ENCODE measurements at regions not wholly inside any gene's neighbourhood (a gene's known extent, or its start where the extent isn't known, plus 50 kb on each side); places are given as distances from the start of the nearest gene placed in this dataset.
A peak's percentile ranks its signal among the peaks of the same experiment; 100 is the strongest.

DNA sequence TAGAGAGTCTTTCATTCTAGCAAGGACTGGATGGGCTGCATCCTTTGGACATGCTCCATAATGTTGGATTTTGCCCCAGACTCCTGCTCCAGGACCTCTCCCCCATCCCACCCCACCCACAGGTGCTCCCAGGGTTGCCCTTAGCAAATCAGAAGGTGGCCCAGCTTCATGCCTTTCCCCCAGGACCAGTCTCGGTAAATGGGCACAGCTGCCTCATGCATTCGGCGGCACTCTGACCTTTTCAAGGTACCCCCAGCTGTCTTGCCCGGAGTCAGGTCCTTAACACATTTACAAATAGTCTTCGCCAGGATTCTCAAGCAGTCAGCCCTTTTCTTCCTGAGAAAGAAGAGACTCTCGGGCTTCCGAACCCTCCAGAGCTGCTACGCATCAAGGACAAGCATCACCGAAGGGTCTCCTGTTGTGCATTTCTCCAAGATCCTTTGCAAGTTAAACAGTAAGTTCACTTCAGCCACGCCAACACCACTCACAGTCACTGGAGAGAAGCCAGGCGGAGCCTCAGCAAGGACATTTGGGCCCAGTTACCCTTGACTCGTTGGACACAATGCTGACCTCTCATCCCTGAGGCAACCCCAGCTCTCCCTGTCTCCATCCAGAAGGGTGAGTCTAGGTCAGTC lies 287.8 kb downstream of the FAM43A start:
- no peak for DNase-seq (ENCODE audit: low read depth)
- Histone ChIP-seq H3K36me3 (ENCODE audit: control insufficient read depth, insufficient read depth, low read length, severe bottlenecking) (no peaks in the 10 kb centered on the region), H3K27me3 (replicated peaks; ENCODE audit: control insufficient read depth, insufficient read depth, low read length) (peaks cover 25% of the 10 kb centered on the region), H3K9me3 (ENCODE audit: control insufficient read depth, low read length) (peaks cover 7% of the 10 kb centered on the region), H3K4me3 (ENCODE audit: low read length) (no peak overlapping the region), H3K9ac (ENCODE audit: low read length) (no peak overlapping the region), H3K4me1 (ENCODE audit: control insufficient read depth, insufficient read depth, low read length) (no peaks in the 10 kb centered on the region)

DNA sequence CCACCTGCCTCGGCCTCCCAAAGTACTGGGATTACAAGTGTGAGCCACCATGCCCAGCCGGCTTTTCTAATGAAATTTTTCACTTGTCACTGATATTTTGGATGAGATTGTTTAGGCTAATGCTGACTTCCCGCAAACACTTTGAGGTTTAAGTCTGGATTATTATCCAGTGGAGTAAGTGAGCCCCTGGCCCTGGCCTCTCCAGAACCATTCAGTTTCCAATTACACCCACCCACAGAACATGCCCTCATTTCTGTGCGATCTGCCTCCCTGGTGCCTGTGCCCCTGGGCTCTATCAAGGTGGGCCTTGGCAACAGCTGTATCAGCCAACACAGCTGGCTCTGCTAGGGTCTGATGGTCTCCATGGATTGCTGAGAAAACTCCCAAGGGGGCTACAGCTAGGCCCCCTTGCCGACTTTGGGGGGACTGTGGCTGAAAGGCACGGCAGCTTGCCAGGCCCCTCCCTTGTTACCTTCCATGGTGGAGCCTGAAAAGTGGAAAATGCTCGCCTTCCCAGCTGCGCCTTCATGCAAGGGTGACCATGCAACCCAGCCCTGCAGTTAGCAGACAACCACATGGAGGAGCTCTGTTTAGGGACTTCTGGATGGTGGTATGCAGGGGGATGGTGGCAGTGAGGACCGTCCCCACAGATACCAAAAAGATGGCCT lies 288.9 kb downstream of the FAM43A start:
- no peak for DNase-seq (ENCODE audit: low read depth)
- H3K27me3 ChIP-seq (replicated peaks; ENCODE audit: control insufficient read depth, insufficient read depth, low read length): peaks cover 25% of the 10 kb centered on the region
- H3K9ac ChIP-seq (ENCODE audit: low read length): no peak overlapping the region
- peaks cover 7% of the 10 kb centered on the region for H3K9me3 ChIP-seq (ENCODE audit: control insufficient read depth, low read length)
- H3K4me1 ChIP-seq (ENCODE audit: control insufficient read depth, insufficient read depth, low read length): no peaks in the 10 kb centered on the region
- no peaks in the 10 kb centered on the region for H3K36me3 ChIP-seq (ENCODE audit: control insufficient read depth, insufficient read depth, low read length, severe bottlenecking)
- H3K4me3 ChIP-seq (ENCODE audit: low read length): no peak overlapping the region

DNA sequence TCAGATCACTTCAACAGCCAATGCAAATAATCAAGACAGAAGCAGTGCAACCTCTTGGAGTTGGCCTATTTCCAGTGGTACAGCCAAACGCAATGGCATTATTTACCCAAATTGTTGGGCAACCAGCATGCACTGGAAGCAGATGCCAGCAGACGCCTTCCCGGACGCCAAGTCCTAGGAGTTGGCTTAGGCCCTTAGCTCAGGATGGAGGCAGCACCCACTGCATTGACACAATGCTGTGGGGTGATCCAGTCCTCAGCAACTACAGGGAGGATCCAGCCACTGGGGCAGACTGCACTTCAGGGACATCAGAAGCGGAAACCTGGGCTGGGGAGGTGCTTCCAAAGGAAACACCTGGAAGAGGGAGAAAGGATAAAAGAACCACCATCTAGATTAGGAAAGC lies 290.4 kb downstream of the FAM43A start:
- no peak overlapping the region for H3K4me3 ChIP-seq (ENCODE audit: low read length)
- DNase-seq (ENCODE audit: low read depth): no peak
- H3K4me1 ChIP-seq (ENCODE audit: control insufficient read depth, insufficient read depth, low read length): no peaks in the 10 kb centered on the region
- no peak overlapping the region for H3K9ac ChIP-seq (ENCODE audit: low read length)
- peaks cover 25% of the 10 kb centered on the region for H3K27me3 ChIP-seq (replicated peaks; ENCODE audit: control insufficient read depth, insufficient read depth, low read length)
- H3K36me3 ChIP-seq (ENCODE audit: control insufficient read depth, insufficient read depth, low read length, severe bottlenecking): no peaks in the 10 kb centered on the region
- no peaks in the 10 kb centered on the region for H3K9me3 ChIP-seq (ENCODE audit: control insufficient read depth, low read length)

DNA sequence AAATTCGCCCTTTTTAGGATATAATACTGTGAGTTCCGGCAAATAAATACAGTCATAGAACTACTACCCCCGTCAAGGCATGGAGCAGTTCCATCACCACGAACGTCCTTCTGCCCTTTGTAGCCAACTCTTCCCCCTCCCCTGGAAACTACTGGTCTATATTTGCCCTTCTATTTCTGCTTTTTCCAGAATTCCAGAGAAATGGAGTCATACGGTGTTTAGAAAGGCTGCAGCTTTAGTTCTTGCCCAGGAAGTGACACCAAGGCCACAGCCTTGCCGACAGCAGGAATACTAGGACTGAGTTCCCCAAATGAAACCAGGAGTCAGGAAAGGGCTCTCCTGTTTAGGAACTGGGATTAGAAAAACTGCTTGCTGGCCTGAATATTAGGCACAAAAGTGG lies 291.2 kb downstream of the FAM43A start:
- Histone ChIP-seq H3K27me3 (replicated peaks; ENCODE audit: control insufficient read depth, insufficient read depth, low read length) (peaks cover 19% of the 10 kb centered on the region), H3K4me1 (ENCODE audit: control insufficient read depth, insufficient read depth, low read length) (no peaks in the 10 kb centered on the region), H3K9me3 (ENCODE audit: control insufficient read depth, low read length) (peaks cover 3% of the 10 kb centered on the region), H3K4me3 (ENCODE audit: low read length) (no peak overlapping the region), H3K9ac (ENCODE audit: low read length) (no peak overlapping the region), H3K36me3 (ENCODE audit: control insufficient read depth, insufficient read depth, low read length, severe bottlenecking) (no peaks in the 10 kb centered on the region)
- no peak for DNase-seq (ENCODE audit: low read depth)

DNA sequence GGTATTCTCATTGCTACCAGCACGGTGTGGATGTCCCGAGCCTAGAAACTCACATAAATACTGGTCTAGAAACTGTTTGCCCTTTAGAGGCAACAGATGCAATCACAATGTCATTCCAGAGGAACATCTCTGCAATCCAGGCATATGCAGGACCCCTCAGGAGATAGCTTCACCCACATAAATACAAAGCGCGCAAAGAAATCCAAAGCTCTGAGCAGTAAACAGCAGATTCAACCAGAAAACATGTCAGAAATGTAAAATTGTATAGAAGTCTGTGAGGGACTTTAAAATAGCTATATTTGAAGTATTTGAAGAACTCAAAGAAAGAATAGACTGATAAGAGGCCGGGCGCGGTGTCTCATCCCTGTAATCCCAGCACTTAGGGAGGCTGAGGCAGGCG lies 291.7 kb downstream of the FAM43A start:
- peaks cover 14% of the 10 kb centered on the region for H3K27me3 ChIP-seq (replicated peaks; ENCODE audit: control insufficient read depth, insufficient read depth, low read length)
- no peaks in the 10 kb centered on the region for H3K4me1 ChIP-seq (ENCODE audit: control insufficient read depth, insufficient read depth, low read length)
- DNase-seq (ENCODE audit: low read depth): no peak
- no peaks in the 10 kb centered on the region for H3K36me3 ChIP-seq (ENCODE audit: control insufficient read depth, insufficient read depth, low read length, severe bottlenecking)
- H3K4me3 ChIP-seq (ENCODE audit: low read length): no peak overlapping the region
- H3K9ac ChIP-seq (ENCODE audit: low read length): no peak overlapping the region
- peaks cover 7% of the 10 kb centered on the region for H3K9me3 ChIP-seq (ENCODE audit: control insufficient read depth, low read length)

DNA sequence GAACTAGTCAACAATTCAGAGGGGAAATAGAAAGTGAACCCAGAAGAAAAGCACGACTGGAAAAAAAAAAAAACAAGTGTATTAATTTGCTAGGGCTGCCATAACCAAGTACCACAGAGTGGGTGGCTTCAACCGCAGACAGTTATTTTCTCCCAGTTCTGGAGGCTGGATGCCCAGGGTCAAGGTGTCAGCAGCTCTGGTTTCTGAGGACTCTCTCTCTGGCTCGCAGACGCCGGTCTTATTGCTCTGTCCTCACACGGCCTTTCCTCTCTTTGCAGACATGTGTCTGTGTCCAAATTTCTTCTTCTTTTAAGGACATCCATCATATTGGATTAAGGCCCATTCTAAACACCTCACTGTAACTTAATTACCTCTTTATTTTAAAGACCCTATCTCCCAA lies 291.8 kb downstream of the XXYLT1 start:
- Histone ChIP-seq H3K4me1 (ENCODE audit: control insufficient read depth, insufficient read depth, low read length) (no peaks in the 10 kb centered on the region), H3K9me3 (ENCODE audit: control insufficient read depth, low read length) (peaks cover 14% of the 10 kb centered on the region), H3K4me3 (ENCODE audit: low read length) (no peak overlapping the region), H3K36me3 (ENCODE audit: control insufficient read depth, insufficient read depth, low read length, severe bottlenecking) (no peaks in the 10 kb centered on the region), H3K27me3 (replicated peaks; ENCODE audit: control insufficient read depth, insufficient read depth, low read length) (peaks cover 9% of the 10 kb centered on the region), H3K9ac (ENCODE audit: low read length) (no peak overlapping the region)
- DNase-seq (ENCODE audit: low read depth): no peak

DNA sequence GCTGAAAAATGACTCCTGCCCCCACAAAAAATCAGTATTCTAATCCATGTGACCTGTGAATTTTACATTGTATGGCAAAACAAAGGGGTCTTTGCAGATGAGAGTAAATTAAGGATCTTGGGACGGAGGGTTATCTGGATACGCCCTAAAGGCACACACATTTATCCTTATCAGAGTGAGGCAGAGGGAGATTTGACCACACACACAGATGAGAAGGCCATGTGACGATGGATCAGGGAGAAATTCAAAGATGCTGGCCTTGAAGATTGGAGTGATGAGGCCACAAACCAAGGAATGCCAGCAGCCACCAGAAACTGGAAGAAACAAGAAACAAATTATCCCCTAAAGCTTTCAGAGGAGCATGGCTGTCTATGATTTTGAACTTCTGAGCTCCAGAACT lies 288.5 kb downstream of the XXYLT1 start:
- no peak overlapping the region for H3K9ac ChIP-seq (ENCODE audit: low read length)
- peaks cover 11% of the 10 kb centered on the region for H3K4me1 ChIP-seq (ENCODE audit: control insufficient read depth, insufficient read depth, low read length)
- H3K4me3 ChIP-seq (ENCODE audit: low read length): no peak overlapping the region
- H3K36me3 ChIP-seq (ENCODE audit: control insufficient read depth, insufficient read depth, low read length, severe bottlenecking): no peaks in the 10 kb centered on the region
- no peak for DNase-seq (ENCODE audit: low read depth)
- H3K27me3 ChIP-seq (replicated peaks; ENCODE audit: control insufficient read depth, insufficient read depth, low read length): no peaks in the 10 kb centered on the region
- H3K9me3 ChIP-seq (ENCODE audit: control insufficient read depth, low read length): peaks cover 14% of the 10 kb centered on the region

DNA sequence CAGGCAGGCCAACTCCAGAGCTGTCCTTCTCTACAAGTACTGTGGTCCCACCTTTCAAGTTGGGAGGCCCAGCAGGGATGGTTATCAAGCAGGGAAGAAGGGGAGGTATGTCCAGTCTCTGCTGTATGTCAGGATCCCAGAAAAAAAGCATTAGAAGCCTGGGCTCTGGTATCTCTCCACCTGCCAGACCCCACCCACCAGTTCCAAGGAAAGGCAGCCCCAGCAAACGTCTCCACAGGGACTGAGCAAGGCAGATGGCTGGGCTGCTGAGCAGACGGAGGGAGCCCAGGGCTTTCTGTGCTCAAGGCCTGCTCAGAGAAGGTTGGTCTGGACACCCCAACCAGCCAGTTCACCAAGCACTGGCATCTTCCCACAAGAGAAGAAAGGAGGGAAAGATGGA lies 287.8 kb downstream of the XXYLT1 start:
- DNase-seq (ENCODE audit: low read depth): no peak
- H3K27me3 ChIP-seq (replicated peaks; ENCODE audit: control insufficient read depth, insufficient read depth, low read length): no peaks in the 10 kb centered on the region
- no peak overlapping the region for H3K4me3 ChIP-seq (ENCODE audit: low read length)
- no peak overlapping the region for H3K9ac ChIP-seq (ENCODE audit: low read length)
- peaks cover 14% of the 10 kb centered on the region for H3K9me3 ChIP-seq (ENCODE audit: control insufficient read depth, low read length)
- no peaks in the 10 kb centered on the region for H3K36me3 ChIP-seq (ENCODE audit: control insufficient read depth, insufficient read depth, low read length, severe bottlenecking)
- H3K4me1 ChIP-seq (ENCODE audit: control insufficient read depth, insufficient read depth, low read length): peaks cover 11% of the 10 kb centered on the region

DNA sequence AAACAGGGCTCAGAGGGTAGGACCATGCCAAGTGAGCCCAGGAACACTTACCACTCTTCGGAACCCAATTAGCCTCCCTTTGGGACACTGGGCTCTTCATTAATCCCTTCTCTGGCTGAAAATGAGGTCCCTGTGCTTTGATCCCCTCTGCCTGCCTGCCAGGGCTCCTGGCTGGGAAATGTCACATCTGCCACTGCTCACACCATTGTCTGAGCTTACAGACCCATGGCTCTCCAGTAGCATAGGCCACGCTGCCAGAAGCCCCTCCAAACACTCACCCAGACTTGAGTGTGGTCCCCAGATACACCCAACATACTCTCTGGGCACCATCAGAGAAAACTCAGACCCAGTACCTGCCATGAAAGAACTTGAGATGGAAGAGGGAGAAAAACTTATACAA lies 287.3 kb downstream of the XXYLT1 start:
- Histone ChIP-seq H3K27me3 (replicated peaks; ENCODE audit: control insufficient read depth, insufficient read depth, low read length) (no peaks in the 10 kb centered on the region), H3K9me3 (ENCODE audit: control insufficient read depth, low read length) (peaks cover 14% of the 10 kb centered on the region), H3K9ac (ENCODE audit: low read length) (no peak overlapping the region), H3K4me1 (ENCODE audit: control insufficient read depth, insufficient read depth, low read length) (peaks cover 11% of the 10 kb centered on the region), H3K4me3 (ENCODE audit: low read length) (no peak overlapping the region), H3K36me3 (ENCODE audit: control insufficient read depth, insufficient read depth, low read length, severe bottlenecking) (no peaks in the 10 kb centered on the region)
- no peak for DNase-seq (ENCODE audit: low read depth)

DNA sequence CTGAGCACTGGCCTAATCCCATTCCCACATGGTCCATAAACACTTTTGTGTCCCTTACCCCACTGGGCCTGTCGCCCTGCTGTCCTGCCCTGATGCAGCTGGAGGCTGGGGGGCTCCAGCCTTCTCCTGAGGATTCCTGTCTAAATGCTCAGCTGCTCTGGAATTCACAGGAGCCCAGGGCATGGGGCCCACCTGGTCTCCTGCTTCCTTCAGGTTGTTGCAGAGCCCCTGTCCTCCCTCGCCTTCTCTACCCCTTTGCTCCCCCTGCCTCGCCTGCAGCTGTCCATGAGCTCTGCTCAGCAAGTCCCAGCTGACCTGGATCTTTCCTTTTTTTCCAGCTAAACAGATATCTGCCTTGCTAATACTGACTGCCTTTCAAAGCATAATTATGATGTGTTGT lies 286.9 kb downstream of the XXYLT1 start:
- no peaks in the 10 kb centered on the region for H3K27me3 ChIP-seq (replicated peaks; ENCODE audit: control insufficient read depth, insufficient read depth, low read length)
- no peak overlapping the region for H3K4me3 ChIP-seq (ENCODE audit: low read length)
- H3K9me3 ChIP-seq (ENCODE audit: control insufficient read depth, low read length): peaks cover 14% of the 10 kb centered on the region
- no peaks in the 10 kb centered on the region for H3K36me3 ChIP-seq (ENCODE audit: control insufficient read depth, insufficient read depth, low read length, severe bottlenecking)
- no peak for DNase-seq (ENCODE audit: low read depth)
- H3K9ac ChIP-seq (ENCODE audit: low read length): no peak overlapping the region
- peaks cover 11% of the 10 kb centered on the region for H3K4me1 ChIP-seq (ENCODE audit: control insufficient read depth, insufficient read depth, low read length)

DNA sequence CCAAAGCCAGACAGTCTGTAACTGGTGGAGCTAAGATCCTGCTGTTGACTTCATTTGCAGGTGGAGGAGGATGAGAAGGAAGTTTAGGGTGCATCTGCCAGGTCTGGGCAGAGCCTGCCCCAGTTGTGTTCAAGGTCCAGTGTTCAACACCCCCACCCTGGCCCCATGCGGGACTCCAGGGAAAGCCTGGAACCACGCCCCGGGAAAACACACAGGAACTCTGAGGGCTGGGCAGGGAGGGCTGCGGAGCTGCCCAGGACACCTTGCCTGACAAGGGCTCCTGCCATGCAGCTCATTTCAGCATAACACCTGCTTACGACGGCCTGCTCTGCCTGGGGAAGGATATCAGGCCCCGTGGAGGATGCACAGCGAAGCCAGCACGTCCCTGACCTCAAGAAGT lies 286.3 kb downstream of the XXYLT1 start:
- no peak for DNase-seq (ENCODE audit: low read depth)
- Histone ChIP-seq H3K9me3 (ENCODE audit: control insufficient read depth, low read length) (peaks cover 14% of the 10 kb centered on the region), H3K4me3 (ENCODE audit: low read length) (peak overlapping the region; percentile 72), H3K4me1 (ENCODE audit: control insufficient read depth, insufficient read depth, low read length) (peaks cover 11% of the 10 kb centered on the region), H3K9ac (ENCODE audit: low read length) (peak overlapping the region; percentile 55), H3K36me3 (ENCODE audit: control insufficient read depth, insufficient read depth, low read length, severe bottlenecking) (no peaks in the 10 kb centered on the region), H3K27me3 (replicated peaks; ENCODE audit: control insufficient read depth, insufficient read depth, low read length) (no peaks in the 10 kb centered on the region)

Measured in adipocyte (in vitro differentiated cells).